Neural progenitor cell (in vitro differentiated cells): ENCODE measurements at regions not wholly inside any gene's neighbourhood (a gene's known extent, or its start where the extent isn't known, plus 50 kb on each side); places are given as distances from the start of the nearest gene placed in this dataset.
A peak's percentile ranks its signal among the peaks of the same experiment; 100 is the strongest.

Experiments
- DNase-seq: peaks from one replicate; pipeline ENCODE4 v3.0.0-alpha.2; 2016; ENCODE audit warnings: low spot score
- H2AFZ ChIP-seq: fragments of 200-600 bp; sonication (generic); replicated peaks from 2 replicates; pipeline ENCODE4 v1.6.1; 2016; ENCODE audit warnings: antibody characterized with exemption
- H3F3A ChIP-seq: fragments of 200-600 bp; sonication (generic); 2 replicates; pipeline ENCODE4 v1.6.1; 2016; ENCODE audit warnings: antibody characterized with exemption, low read depth
- H3K27ac ChIP-seq: fragments of 200-600 bp; sonication (generic); 2 replicates; pipeline ENCODE4 v1.5.1; 2016; ENCODE audit warnings: mild to moderate bottlenecking
- H3K27me3 ChIP-seq: fragments of 200-600 bp; sonication (generic); 2 replicates; pipeline ENCODE4 v1.6.1; 2016; ENCODE audit warnings: mild to moderate bottlenecking, moderate library complexity
- H3K36me3 ChIP-seq: fragments of 200-600 bp; sonication (generic); 2 replicates; pipeline ENCODE4 v1.5.1; 2016
- H3K4me1 ChIP-seq: fragments of 200-600 bp; sonication (generic); 2 replicates; pipeline ENCODE4 v1.6.1; 2016; ENCODE audit warnings: mixed run types
- H3K4me2 ChIP-seq: fragments of 200-600 bp; sonication (generic); 2 replicates; pipeline ENCODE4 v1.6.1; 2016
- H3K4me3 ChIP-seq: fragments of 200-600 bp; sonication (generic); 2 replicates; pipeline ENCODE4 v1.5.1; 2016
- H3K79me2 ChIP-seq: fragments of 200-600 bp; sonication (generic); 2 replicates; pipeline ENCODE4 v1.6.1; 2016; ENCODE audit warnings: low read depth
- H3K9ac ChIP-seq: fragments of 200-600 bp; sonication (generic); 2 replicates; pipeline ENCODE4 v1.6.1; 2016
- H3K9me3 ChIP-seq: fragments of 200-600 bp; sonication (generic); 2 replicates; pipeline ENCODE4 v1.5.1; 2016; ENCODE audit warnings: low read depth
- H4K20me1 ChIP-seq: fragments of 200-600 bp; sonication (generic); 2 replicates; pipeline ENCODE4 v1.6.1; 2016; ENCODE audit warnings: low read depth
- H3K27ac Mint-ChIP-seq: 3 replicates; pipeline ENCODE4 v1.8.0; 2021; ENCODE audit warnings: mixed read lengths
- H3K27me3 Mint-ChIP-seq: 2 replicates; pipeline ENCODE4 v1.8.0; 2022; ENCODE audit warnings: low read depth, mild to moderate bottlenecking, inconsistent platforms, moderate library complexity, mixed read lengths; ENCODE audit not compliant: insufficient read depth
- H3K36me3 Mint-ChIP-seq: 3 replicates; pipeline ENCODE4 v1.8.0; 2021; ENCODE audit warnings: mixed read lengths
- H3K4me1 Mint-ChIP-seq: 3 replicates; pipeline ENCODE4 v1.8.0; 2021; ENCODE audit warnings: mixed read lengths
- H3K4me3 Mint-ChIP-seq: 3 replicates; pipeline ENCODE4 v1.8.0; 2021; ENCODE audit warnings: mild to moderate bottlenecking, moderate library complexity, mixed read lengths
- H3K9me3 Mint-ChIP-seq: 3 replicates; pipeline ENCODE4 v1.8.0; 2020; ENCODE audit warnings: mixed read lengths
- CTCF ChIP-seq: fragments of 200-600 bp; sonication (generic); IDR thresholded peaks from 2 replicates; pipeline ENCODE4 v1.5.1; 2017; ENCODE audit warnings: antibody characterized with exemption, mild to moderate bottlenecking
- EZH2 ChIP-seq: fragments of 200-600 bp; sonication (generic); IDR thresholded peaks from 2 replicates; pipeline ENCODE4 v1.6.1; 2017; ENCODE audit warnings: antibody characterized with exemption, mild to moderate bottlenecking, moderate library complexity
- EZH2phosphoT487 ChIP-seq: fragments of 200-600 bp; sonication (generic); IDR thresholded peaks from 2 replicates; pipeline ENCODE4 v1.6.1; 2017; ENCODE audit warnings: antibody characterized with exemption

GRCh38 chr1:162924179-162924578, 63.2 kb upstream of the CCDC190 start:
- Mint-ChIP-seq H3K4me1 (no peaks in the 10 kb centered on the region), H3K9me3 (no peaks in the 10 kb centered on the region), H3K36me3 (no peaks in the 10 kb centered on the region), H3K27ac (no peak overlapping the region), H3K4me3 (no peak overlapping the region), H3K27me3 (peaks cover 4% of the 10 kb centered on the region)
- Histone ChIP-seq H3K4me2 (no peak overlapping the region), H4K20me1 (no peaks in the 10 kb centered on the region), H3K9me3 (no peaks in the 10 kb centered on the region), H3K4me3 (no peak overlapping the region), H3K27ac (no peak overlapping the region), H3K79me2 (no peaks in the 10 kb centered on the region), H3K27me3 (no peaks in the 10 kb centered on the region), H3K4me1 (peaks cover 6% of the 10 kb centered on the region), H3K36me3 (no peaks in the 10 kb centered on the region), H2AFZ (no peak overlapping the region), H3K9ac (no peak overlapping the region), H3F3A (no peaks in the 10 kb centered on the region)
- no peak for DNase-seq
- TF ChIP-seq CTCF (no peak), EZH2phosphoT487 (no peak), EZH2 (no peak)

GRCh38 chr1:162922201-162922600, 61.2 kb upstream of the CCDC190 start:
- Histone ChIP-seq H3K36me3 (no peaks in the 10 kb centered on the region), H4K20me1 (no peaks in the 10 kb centered on the region), H2AFZ (peak overlapping the region; percentile 39), H3K27ac (no peak overlapping the region), H3K27me3 (no peaks in the 10 kb centered on the region), H3K79me2 (no peaks in the 10 kb centered on the region), H3F3A (no peaks in the 10 kb centered on the region), H3K4me2 (no peak overlapping the region), H3K9ac (no peak overlapping the region), H3K4me3 (no peak overlapping the region), H3K9me3 (no peaks in the 10 kb centered on the region), H3K4me1 (peaks cover 6% of the 10 kb centered on the region)
- Mint-ChIP-seq H3K36me3 (no peaks in the 10 kb centered on the region), H3K27me3 (peaks cover 4% of the 10 kb centered on the region), H3K27ac (no peak overlapping the region), H3K4me3 (no peak overlapping the region), H3K4me1 (no peaks in the 10 kb centered on the region), H3K9me3 (no peaks in the 10 kb centered on the region)
- no peak for DNase-seq
- TF ChIP-seq CTCF = no peak
- no peak for TF ChIP-seq EZH2
- no peak for TF ChIP-seq EZH2phosphoT487

- no peaks in the 10 kb centered on the region for H3K36me3 Mint-ChIP-seq
- H3K36me3 ChIP-seq = no peaks in the 10 kb centered on the region
- H3K27me3 Mint-ChIP-seq = peaks cover 4% of the 10 kb centered on the region
- DNase-seq = no peak
- H3K4me1 Mint-ChIP-seq = no peaks in the 10 kb centered on the region
- TF ChIP-seq CTCF (no peak), EZH2phosphoT487 (no peak), EZH2 (no peak)
- H3K4me3 Mint-ChIP-seq = no peak overlapping the region
- no peak overlapping the region for H3K27ac Mint-ChIP-seq
- no peaks in the 10 kb centered on the region for H3K27me3 ChIP-seq
- H3K9ac ChIP-seq = no peak overlapping the region
- H2AFZ ChIP-seq = no peak overlapping the region
- no peak overlapping the region for H3K4me3 ChIP-seq
- H4K20me1 ChIP-seq = no peaks in the 10 kb centered on the region
- H3K27ac ChIP-seq = no peak overlapping the region
- no peaks in the 10 kb centered on the region for H3K79me2 ChIP-seq
- H3F3A ChIP-seq = no peaks in the 10 kb centered on the region
- H3K9me3 ChIP-seq = no peaks in the 10 kb centered on the region
- no peaks in the 10 kb centered on the region for H3K9me3 Mint-ChIP-seq
- peaks cover 6% of the 10 kb centered on the region for H3K4me1 ChIP-seq
- no peak overlapping the region for H3K4me2 ChIP-seq
Observed at GRCh38 chr1:162921311-162921710, 60.3 kb upstream of the CCDC190 start.

- no peak overlapping the region for H3K4me2 ChIP-seq
- no peak overlapping the region for H3K9ac ChIP-seq
- no peak for TF ChIP-seq CTCF
- TF ChIP-seq EZH2phosphoT487 = no peak
- H3K4me3 Mint-ChIP-seq = no peak overlapping the region
- peaks cover 2% of the 10 kb centered on the region for H3K27me3 Mint-ChIP-seq
- no peaks in the 10 kb centered on the region for H3K4me1 Mint-ChIP-seq
- no peaks in the 10 kb centered on the region for H4K20me1 ChIP-seq
- H3K79me2 ChIP-seq = no peaks in the 10 kb centered on the region
- no peaks in the 10 kb centered on the region for H3K36me3 ChIP-seq
- H3K36me3 Mint-ChIP-seq = no peaks in the 10 kb centered on the region
- no peaks in the 10 kb centered on the region for H3K9me3 ChIP-seq
- H3K27ac ChIP-seq = no peak overlapping the region
- peaks cover 7% of the 10 kb centered on the region for H3K9me3 Mint-ChIP-seq
- H2AFZ ChIP-seq = peak overlapping the region; percentile 42
- peaks cover 6% of the 10 kb centered on the region for H3K4me1 ChIP-seq
- no peak overlapping the region for H3K4me3 ChIP-seq
- DNase-seq = no peak
- no peaks in the 10 kb centered on the region for H3K27me3 ChIP-seq
- no peak overlapping the region for H3K27ac Mint-ChIP-seq
- H3F3A ChIP-seq = no peaks in the 10 kb centered on the region
Observed at GRCh38 chr1:162919034-162919433, 58.1 kb upstream of the CCDC190 start.
